Fibroblast of skin of right quadriceps (primary cell): ENCODE measurements at regions not wholly inside any gene's neighbourhood (a gene's known extent, or its start where the extent isn't known, plus 50 kb on each side); places are given as distances from the start of the nearest gene placed in this dataset.
"Not testable (repeated sequence)": the region's sequence is repeated elsewhere in the genome, so short reads cannot be mapped to it uniquely, and the experiment has no call there.

Source experiments
- DNase-seq: peaks from one replicate; pipeline ENCODE4 v3.0.0-alpha.2; 2013

DNA sequence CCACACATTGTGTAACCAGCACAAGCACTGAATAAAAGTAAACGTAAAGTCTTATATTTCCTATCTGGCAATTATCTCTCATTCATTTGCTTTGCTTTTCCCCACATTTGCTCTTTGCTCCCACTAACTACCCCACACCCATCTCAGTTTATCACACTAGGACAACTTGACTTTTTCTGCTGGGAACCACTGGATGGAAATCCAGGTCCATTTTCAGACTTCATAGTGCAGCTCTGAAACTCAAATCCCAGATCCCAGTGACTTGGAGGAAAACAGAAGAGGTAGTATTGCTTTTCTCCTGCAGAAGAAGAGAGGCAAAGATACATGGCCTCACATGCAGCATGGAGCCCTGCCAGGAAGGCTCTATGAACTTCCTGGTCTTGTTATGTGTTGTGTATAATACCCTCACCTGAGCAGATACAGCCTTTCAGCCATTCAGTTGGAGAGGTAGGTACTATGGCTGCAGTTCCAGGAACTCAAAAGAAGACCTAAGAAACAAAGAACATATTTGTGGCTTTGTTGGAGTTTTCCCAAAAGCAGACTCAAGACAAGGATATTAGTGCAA is 90.0 kb upstream of the NIPBL start:
- DNase-seq, result no peak

DNA sequence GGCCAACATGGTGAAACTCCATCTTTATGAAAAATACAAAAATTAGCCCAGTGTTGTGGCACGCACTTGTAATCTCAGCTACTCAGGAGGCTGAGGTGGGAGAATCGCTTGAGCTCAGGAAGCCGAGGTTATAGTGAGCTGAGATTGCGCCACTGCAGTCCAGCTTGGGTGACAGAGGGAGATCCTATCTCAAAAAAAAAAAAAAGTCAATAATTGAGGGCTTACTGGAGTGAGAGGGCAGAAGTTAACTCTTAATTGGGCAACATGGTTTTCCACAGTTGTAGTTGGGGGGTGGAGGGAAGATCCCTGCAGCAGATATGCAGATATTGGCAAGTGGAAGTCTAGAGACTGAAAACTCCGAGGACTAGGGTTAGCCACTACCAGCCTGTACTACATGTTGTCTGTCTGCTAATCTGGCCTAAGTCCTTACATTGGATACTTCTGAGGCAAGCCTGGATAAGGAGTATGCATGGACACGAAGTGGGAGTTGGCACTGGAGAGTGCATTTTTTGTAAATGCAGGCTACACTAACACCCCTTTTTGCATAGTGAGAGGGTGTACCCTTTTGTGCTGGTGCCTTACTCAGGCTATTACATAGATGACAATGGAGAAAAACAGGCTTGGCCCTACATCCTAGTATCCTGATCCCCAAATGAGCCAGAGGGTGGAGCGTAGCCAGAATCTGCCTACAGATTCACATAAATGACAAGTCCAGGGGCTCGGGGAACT is 89.0 kb upstream of the NIPBL start:
- DNase-seq, result no peak

DNA sequence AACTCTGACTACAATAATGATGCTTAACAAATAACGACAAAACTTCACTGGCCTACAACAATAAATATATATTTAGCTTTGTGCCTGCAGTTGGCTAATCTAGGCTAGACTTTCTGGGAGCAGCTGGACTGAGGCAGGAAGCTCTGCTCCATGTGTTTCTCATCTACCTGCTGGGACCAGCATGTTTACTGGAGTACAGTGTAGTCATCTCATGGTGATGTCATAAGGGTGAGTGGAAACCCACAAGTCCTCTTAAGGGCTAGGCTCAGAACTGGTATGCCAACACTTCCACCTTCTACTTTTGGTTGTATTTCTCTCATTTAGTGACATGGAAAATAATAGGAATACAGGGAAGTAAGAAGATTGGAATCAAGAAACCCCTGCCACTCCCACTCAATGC is 85.7 kb upstream of the NIPBL start:
- DNase-seq, result no peak

DNA sequence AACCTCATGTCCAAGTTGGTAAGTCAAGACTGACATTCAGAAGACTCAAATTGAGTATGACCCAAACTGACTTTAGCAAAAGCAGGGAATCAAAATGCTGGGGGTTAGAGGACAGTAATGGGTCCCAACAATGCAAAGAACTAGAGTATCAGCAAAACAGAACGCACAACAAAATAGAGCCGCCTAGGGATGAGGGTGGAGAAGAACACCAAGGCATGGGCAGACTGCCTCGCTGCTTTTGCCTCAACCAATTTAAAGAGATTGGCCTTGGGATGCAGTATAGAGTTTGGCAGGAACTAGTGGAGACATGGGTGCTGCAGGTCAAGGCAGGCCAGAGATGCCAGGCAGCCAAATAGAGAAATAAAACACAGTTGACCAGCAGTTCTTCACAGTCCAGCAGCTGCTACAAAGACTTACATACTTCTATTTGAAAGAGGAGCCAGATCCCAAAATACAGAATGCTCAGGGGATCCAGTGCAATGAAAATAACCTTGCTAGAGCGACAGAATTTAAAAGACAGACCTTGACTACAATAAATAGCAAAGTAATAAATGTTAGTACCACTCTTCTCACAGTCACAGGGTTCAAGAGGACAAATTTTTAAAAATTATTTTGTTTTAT is 83.9 kb upstream of the NIPBL start:
- DNase-seq, result no peak

DNA sequence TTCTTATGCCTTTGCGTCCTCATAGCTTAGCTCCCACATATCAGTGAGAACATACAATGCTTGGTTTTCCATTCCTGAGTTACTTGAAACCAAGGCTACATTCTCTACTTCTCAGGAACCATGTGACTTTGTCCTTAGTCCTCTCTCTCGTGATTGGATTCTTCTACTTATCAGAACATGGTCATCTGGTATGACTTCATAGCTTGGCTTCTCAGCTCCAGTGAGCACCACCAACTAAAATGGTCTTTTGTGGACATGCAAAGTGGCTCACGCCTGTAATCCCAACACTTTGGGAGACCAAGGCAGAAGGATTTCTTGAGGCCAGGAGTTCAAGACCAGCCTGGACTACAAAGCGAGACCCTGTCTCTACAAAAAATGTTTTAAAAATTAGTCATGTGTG is 81.2 kb upstream of the NIPBL start:
- DNase-seq, result no peak

DNA sequence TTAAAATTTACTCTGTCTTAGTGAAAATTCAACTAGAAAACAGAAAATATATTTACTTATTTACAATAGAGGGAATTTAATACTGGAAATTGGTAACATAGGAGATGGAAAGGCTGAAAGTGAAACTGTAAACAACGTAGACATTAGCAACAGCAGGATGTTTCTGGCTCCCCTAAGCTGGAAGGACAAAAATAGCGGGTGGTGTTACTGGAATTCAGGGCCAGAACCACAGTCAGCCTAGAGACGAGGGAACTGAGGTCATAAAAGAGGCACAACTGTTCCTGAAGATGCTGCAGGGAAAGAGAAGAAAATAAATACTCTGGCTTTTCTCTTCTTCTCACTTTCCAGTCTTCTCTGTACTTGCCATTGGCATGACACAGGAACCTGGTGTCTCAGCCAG is 80.4 kb upstream of the NIPBL start:
- no peak for DNase-seq

DNA sequence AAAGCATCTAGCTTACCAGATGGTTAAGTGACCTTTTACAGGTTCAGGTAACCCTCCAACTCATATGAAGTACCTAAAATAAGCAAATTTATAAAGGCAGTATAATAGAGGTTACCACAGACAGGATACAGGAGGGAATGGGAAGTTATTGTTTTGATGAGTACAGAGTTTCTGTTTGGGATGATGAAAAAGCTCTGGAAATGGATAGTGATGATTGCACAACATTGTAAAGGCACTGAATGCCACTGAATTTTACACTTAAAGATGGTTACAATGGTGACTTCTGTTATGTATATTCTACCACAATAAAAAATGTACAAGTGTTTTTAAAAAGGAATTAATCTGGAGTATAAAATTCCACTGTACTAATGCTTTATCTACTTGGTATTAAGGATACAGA is 75.0 kb upstream of the NIPBL start:
- DNase-seq, result no peak

DNA sequence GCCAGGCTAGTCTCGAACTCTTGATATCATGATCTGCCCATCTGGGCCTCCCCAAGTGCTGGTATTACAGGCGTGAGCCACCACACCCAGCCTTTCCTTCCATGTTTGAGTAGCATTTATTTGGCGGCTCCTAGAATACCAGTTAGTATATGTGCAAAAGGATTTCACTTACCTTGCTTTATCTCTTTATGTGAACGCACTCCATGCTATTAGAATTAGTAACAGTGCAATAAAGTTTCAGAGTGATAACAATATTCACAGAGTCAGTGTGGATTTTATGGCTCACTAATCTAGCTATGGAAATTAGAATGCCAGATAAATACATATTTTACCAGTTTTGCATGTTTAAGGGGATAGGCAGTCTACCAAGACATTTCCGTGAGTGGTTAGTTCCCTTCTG is 74.4 kb upstream of the NIPBL start:
- no peak for DNase-seq

DNA sequence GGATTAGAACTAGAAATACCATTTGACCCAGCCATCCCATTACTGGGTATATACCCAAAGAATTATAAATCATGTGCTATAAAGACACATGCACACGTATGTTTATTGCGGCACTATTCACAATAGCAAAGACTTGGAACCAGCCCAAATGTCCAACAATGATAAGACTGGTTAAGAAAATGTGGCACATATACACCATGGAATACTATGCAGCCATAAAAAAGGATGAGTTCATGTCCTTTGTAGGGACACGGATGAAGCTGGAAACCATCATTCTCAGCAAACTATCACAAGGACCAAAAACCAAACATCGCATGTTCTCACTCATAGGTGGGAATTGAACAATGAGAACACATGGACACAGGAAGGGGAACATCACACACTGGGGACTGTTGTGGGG is 63.3 kb upstream of the NIPBL start:
- DNase-seq, result not testable (repeated sequence)

DNA sequence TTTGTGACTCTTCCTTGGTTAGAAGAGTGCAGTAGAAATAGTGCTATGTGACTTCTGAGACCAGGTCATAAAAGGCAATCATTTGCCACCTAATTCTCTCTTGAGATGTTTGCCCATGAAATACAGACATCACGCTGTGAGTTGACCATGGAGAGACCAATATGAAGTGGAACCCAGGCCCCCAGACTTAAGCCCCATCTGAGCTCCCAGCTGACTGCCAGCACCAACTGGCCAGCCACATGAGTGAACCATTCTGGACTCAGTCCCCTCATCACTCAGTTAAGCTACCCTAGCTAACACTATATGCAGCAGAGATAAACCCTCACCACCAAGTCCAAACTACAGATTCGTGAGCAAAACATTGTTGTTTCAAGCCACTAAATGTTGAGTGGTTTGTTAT is 60.7 kb upstream of the NIPBL start:
- no peak for DNase-seq

DNA sequence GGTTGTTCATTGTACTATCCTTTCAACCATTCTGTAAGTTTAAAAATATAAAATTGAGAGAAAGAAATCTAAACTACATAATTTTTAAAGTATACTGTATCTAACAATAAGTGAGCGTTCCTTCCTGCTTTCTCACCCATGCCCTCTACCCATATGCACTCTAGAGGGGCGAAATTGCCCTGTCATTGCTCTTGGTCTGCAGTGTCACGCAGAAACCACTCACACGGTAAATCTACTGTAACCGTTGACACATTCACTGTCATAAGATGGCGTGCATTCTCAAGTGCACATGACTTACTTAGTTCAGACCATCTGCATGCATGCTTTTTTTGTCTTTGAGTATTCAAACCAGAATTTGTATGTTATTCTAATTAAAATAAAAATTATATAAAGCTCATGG is 55.7 kb upstream of the NIPBL start:
- no peak for DNase-seq

DNA sequence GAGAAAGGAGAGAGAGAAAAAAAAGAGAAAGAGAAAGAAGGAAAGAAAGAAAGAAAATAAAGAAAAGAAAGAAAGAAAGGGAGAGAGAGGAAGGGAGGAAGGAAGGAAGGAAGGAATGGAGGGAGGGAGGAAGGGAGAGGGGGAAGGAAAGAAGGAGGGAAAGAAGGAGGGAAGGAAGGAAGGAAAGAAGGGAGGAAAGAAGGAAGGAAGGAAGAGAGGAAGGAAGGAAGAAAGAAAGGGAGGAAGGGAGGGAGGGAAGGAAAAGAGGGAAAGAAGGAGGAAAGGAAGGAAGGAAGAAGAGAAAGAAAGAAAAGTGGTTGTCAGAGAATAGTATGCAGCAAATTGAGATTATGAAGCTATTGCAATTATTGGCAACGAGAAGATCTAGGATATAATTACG is 49.9 kb upstream of the NIPBL start:
- DNase-seq, result no peak
